K562 (cell line): ENCODE measurements at regions not wholly inside any gene's neighbourhood (a gene's known extent, or its start where the extent isn't known, plus 50 kb on each side); places are given as distances from the start of the nearest gene placed in this dataset.

ENCODE experiments used
- ATAC-seq: fragments of 200-7000 bp; cut with Tn5 transposase; 3 replicates; pipeline ENCODE4 v1.9.1; 2020; ENCODE audit warnings: moderate library complexity
- BruUV-seq: library from RNA; stranded (reverse); fragments of 400-500 nt; replicated peaks from 2 replicates; lab custom pipeline; 2021; lab: Mats Ljungman, UMichigan
- CTCF ChIA-PET: fragments of 300-600 bp; formaldehyde crosslinking; extraction: SDS; loops from one replicate; lab custom pipeline; 2021; ENCODE audit warnings: low intra/inter-chr PET ratio; lab: Yijun Ruan, JAX
- POLR2A ChIA-PET: fragments of 300-600, 350-650 bp; sonication (Branson Sonifier 250); formaldehyde crosslinking; extraction: SDS; loops from one replicate; lab custom pipeline; 2021; ENCODE audit warnings: antibody characterized with exemption, inconsistent platforms; lab: Yijun Ruan, JAX
- DNase-seq, 4 experiments: peaks; one replicate each; pipeline versions ENCODE4 v3.0.0 to v3.0.0-alpha.2; 2011 to 2018; ENCODE audit warnings: low spot score in 3 of 4, mixed read lengths in 3 of 4; ENCODE audit errors: extremely low read depth in 1 of 4
- FAIRE-seq: peaks from 2 replicates; lab custom pipeline; 2011; peaks lifted over from hg19 to GRCh38; lab: Jason Lieb, UNC
- H2AFZ ChIP-seq: 2 replicates; pipeline ENCODE4 v1.6.0; 2011; ENCODE audit warnings: low read depth, low read length, control low read depth, inconsistent platforms
- H3K27ac ChIP-seq: fragments of 200-600 bp; 3 replicates; pipeline ENCODE4 v1.8.0; 2011; ENCODE audit warnings: low read depth, mild to moderate bottlenecking, control low read depth, inconsistent platforms, low read length, moderate library complexity, mixed read lengths; ENCODE audit errors: extremely low read depth
- H3K27me3 ChIP-seq, 2 experiments: fragments of 300-600 bp in 1 of 2; 2 replicates in 1 of 2; 3 replicates in 1 of 2; pipeline versions ENCODE4 v1.6.0 to v1.8.0; 2011; ENCODE audit warnings: inconsistent platforms in 2 of 2, low read length in 2 of 2, mild to moderate bottlenecking in 1 of 2, mixed read lengths in 1 of 2, moderate library complexity in 1 of 2; ENCODE audit not compliant: control insufficient read depth in 2 of 2, insufficient read depth in 2 of 2
- H3K36me3 ChIP-seq: fragments of 300-600 bp; 3 replicates; pipeline ENCODE4 v1.8.0; 2011; ENCODE audit warnings: mild to moderate bottlenecking, low read length, inconsistent platforms; ENCODE audit not compliant: control insufficient read depth, insufficient read depth
- H3K4me1 ChIP-seq, 2 experiments: fragments of 200-600 bp in 1 of 2; replicated peaks in 1 of 2; 2 replicates in 1 of 2; 3 replicates in 1 of 2; pipeline versions ENCODE4 v1.5.1 to v1.8.0; 2011; ENCODE audit warnings: inconsistent platforms in 2 of 2, low read length in 2 of 2, mild to moderate bottlenecking in 1 of 2, mixed read lengths in 1 of 2, moderate library complexity in 1 of 2; ENCODE audit not compliant: control insufficient read depth in 2 of 2, insufficient read depth in 2 of 2
- H3K4me2 ChIP-seq: 2 replicates; pipeline ENCODE4 v1.6.1; 2011; ENCODE audit warnings: low read length, control low read depth, inconsistent platforms, mixed read lengths; ENCODE audit not compliant: insufficient read depth
- H3K4me3 ChIP-seq: fragments of 200-600 bp; sonication (generic), shearing (Covaris generic); 2 replicates; pipeline ENCODE4 v1.5.1; 2016; ENCODE audit warnings: control low read depth, inconsistent platforms
- H3K79me2 ChIP-seq: fragments of 200-600 bp; 3 replicates; pipeline ENCODE4 v1.8.0; 2011; ENCODE audit warnings: low read length, inconsistent platforms; ENCODE audit not compliant: control insufficient read depth, insufficient read depth
- H3K9ac ChIP-seq, 2 experiments: 2 replicates each; pipeline versions ENCODE4 v1.6.0 to v1.6.1; 2011; ENCODE audit warnings: low read depth in 2 of 2, low read length in 2 of 2, control low read depth in 1 of 2, inconsistent platforms in 1 of 2, mild to moderate bottlenecking in 1 of 2, mixed read lengths in 1 of 2; ENCODE audit not compliant: insufficient read depth in 1 of 2
- H3K9me1 ChIP-seq: one replicate; pipeline ENCODE4 v1.6.0; 2011; ENCODE audit warnings: inconsistent platforms, mild to moderate bottlenecking, low read length, moderate library complexity; ENCODE audit not compliant: control insufficient read depth, insufficient read depth
- H3K9me3 ChIP-seq: replicated peaks from 2 replicates; pipeline ENCODE4 v1.5.1; 2011; ENCODE audit warnings: low read depth, low read length, inconsistent platforms; ENCODE audit not compliant: control insufficient read depth, insufficient read depth
- H4K20me1 ChIP-seq: replicated peaks from 2 replicates; pipeline ENCODE4 v1.6.1; 2011; ENCODE audit warnings: low read length, inconsistent platforms, mixed read lengths; ENCODE audit not compliant: control insufficient read depth, insufficient read depth
- in situ Hi-C: fragments of 300-500 bp; cut with MboI; formaldehyde crosslinking; loops from 4 replicates; pipeline ENCODE4 v1.15.0; 2018; ENCODE audit warnings: inconsistent platforms, mixed read lengths
- intact Hi-C: fragments of 100-400 bp; cut with micrococcal nuclease; formaldehyde crosslinking; loops from 2 replicates; pipeline ENCODE4 v1.14.2; 2022
- TF ChIP-seq, protein P1 (sequence below), 2 experiments: fragments of 450-650 bp; IDR thresholded peaks; 2 replicates each; pipeline ENCODE4 v1.6.1; 2016
- TF ChIP-seq, protein P2 (sequence below): fragments of 200-400 bp; formaldehyde crosslinking; IDR thresholded peaks from 2 replicates; pipeline ENCODE4 v1.6.1; 2017; ENCODE audit warnings: mild to moderate bottlenecking, low read depth, low read length, moderate library complexity

DNA sequence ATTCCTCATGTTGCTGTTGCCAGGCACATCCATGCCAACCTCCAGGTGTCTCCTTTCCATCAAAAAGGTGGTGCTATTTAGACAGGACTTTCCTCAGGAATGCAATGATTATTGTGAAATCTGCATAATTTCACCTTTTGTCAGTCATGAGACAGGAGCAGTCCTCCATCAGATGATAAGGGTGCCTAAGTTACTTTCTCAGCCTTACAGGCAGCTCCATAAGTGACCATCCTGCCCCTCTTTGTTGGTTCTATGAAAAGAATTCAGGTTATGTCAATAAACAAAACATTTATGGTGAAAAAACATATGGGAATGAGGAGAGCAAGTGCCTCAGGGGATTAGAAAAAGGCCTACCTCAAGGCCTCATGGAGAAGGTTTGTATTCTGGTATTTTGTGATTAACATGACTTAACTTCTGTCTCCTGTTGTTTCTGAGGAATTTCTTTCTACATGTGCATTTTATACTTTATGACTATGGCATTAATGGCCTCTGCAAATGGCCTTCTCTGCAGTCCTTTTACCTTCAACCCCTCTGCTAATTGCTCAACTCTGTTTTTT is 110.3 kb upstream of the DIAPH3 start:
- H2AFZ ChIP-seq: no peak overlapping the region
- ATAC-seq: no peak
- no peak for DNase-seq
- ChIA-PET POLR2A (no interaction called here), CTCF (no interaction called here)
- H3K27me3 ChIP-seq: no peaks in the 10 kb centered on the region
- H3K4me3 ChIP-seq: no peak overlapping the region
- H3K4me1 ChIP-seq: no peaks in the 10 kb centered on the region; a peak in 1 of 5 replicates
- no peaks in the 10 kb centered on the region for H4K20me1 ChIP-seq
- TF ChIP-seq, protein P1, sequence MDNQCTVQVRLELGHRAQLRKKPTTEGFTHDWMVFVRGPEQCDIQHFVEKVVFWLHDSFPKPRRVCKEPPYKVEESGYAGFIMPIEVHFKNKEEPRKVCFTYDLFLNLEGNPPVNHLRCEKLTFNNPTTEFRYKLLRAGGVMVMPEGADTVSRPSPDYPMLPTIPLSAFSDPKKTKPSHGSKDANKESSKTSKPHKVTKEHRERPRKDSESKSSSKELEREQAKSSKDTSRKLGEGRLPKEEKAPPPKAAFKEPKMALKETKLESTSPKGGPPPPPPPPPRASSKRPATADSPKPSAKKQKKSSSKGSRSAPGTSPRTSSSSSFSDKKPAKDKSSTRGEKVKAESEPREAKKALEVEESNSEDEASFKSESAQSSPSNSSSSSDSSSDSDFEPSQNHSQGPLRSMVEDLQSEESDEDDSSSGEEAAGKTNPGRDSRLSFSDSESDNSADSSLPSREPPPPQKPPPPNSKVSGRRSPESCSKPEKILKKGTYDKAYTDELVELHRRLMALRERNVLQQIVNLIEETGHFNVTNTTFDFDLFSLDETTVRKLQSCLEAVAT (IDR thresholded peaks at IDR 0.05): no peak
- TF ChIP-seq, protein P2, sequence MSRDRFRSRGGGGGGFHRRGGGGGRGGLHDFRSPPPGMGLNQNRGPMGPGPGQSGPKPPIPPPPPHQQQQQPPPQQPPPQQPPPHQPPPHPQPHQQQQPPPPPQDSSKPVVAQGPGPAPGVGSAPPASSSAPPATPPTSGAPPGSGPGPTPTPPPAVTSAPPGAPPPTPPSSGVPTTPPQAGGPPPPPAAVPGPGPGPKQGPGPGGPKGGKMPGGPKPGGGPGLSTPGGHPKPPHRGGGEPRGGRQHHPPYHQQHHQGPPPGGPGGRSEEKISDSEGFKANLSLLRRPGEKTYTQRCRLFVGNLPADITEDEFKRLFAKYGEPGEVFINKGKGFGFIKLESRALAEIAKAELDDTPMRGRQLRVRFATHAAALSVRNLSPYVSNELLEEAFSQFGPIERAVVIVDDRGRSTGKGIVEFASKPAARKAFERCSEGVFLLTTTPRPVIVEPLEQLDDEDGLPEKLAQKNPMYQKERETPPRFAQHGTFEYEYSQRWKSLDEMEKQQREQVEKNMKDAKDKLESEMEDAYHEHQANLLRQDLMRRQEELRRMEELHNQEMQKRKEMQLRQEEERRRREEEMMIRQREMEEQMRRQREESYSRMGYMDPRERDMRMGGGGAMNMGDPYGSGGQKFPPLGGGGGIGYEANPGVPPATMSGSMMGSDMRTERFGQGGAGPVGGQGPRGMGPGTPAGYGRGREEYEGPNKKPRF: no peak
- no TSS peak for BruUV-seq
- in situ Hi-C loops: no loop called here
- H3K9ac ChIP-seq: no peak overlapping the region
- no peaks in the 10 kb centered on the region for H3K9me3 ChIP-seq
- no peaks in the 10 kb centered on the region for H3K36me3 ChIP-seq
- no peaks in the 10 kb centered on the region for H3K9me1 ChIP-seq
- no peak for FAIRE-seq
- H3K4me2 ChIP-seq: no peak overlapping the region
- no peak overlapping the region for H3K27ac ChIP-seq
- intact Hi-C loops: no loop called here
- H3K79me2 ChIP-seq: no peaks in the 10 kb centered on the region
